Smooth muscle cell (in vitro differentiated cells): ENCODE measurements at regions not wholly inside any gene's neighbourhood (a gene's known extent, or its start where the extent isn't known, plus 50 kb on each side); places are given as distances from the start of the nearest gene placed in this dataset.

Experiments
- DNase-seq: peaks from one replicate; lab custom pipeline; 2025; ENCODE audit not compliant: unreplicated experiment; lab: John Stamatoyannopoulos, UW
- H2AFZ ChIP-seq: fragments of 200-600 bp; sonication (generic); 2 replicates; pipeline ENCODE4 v1.6.0; 2016; ENCODE audit warnings: antibody characterized with exemption, low read depth, mild to moderate bottlenecking
- H3F3A ChIP-seq: fragments of 200-600 bp; sonication (generic); 2 replicates; pipeline ENCODE4 v1.6.0; 2017; ENCODE audit warnings: antibody characterized with exemption, low read depth
- H3K27ac ChIP-seq: fragments of 200-600 bp; sonication (generic); 2 replicates; pipeline ENCODE4 v1.5.1; 2016; ENCODE audit warnings: low read depth, mild to moderate bottlenecking
- H3K27me3 ChIP-seq: fragments of 200-600 bp; sonication (generic); 2 replicates; pipeline ENCODE4 v1.6.1; 2016; ENCODE audit warnings: low read depth, mild to moderate bottlenecking
- H3K36me3 ChIP-seq: fragments of 200-600 bp; sonication (generic); 2 replicates; pipeline ENCODE4 v1.5.1; 2016; ENCODE audit warnings: low read depth
- H3K4me1 ChIP-seq: fragments of 200-600 bp; sonication (generic); 2 replicates; pipeline ENCODE4 v1.5.1; 2016; ENCODE audit warnings: low read depth
- H3K4me2 ChIP-seq: fragments of 200-600 bp; sonication (generic); 2 replicates; pipeline ENCODE4 v1.6.0; 2016; ENCODE audit warnings: mild to moderate bottlenecking
- H3K4me3 ChIP-seq: fragments of 200-600 bp; sonication (generic); 2 replicates; pipeline ENCODE4 v1.5.1; 2016; ENCODE audit warnings: mild to moderate bottlenecking
- H3K79me2 ChIP-seq: fragments of 200-600 bp; sonication (generic); 2 replicates; pipeline ENCODE4 v1.6.0; 2016; ENCODE audit warnings: low read depth, mild to moderate bottlenecking
- H3K9ac ChIP-seq: fragments of 200-600 bp; sonication (generic); 2 replicates; pipeline ENCODE4 v1.6.0; 2016; ENCODE audit warnings: low read depth
- H3K9me3 ChIP-seq: fragments of 200-600 bp; sonication (generic); replicated peaks from 2 replicates; pipeline ENCODE4 v1.5.1; 2016; ENCODE audit warnings: low read depth
- H4K20me1 ChIP-seq: fragments of 200-600 bp; sonication (generic); 2 replicates; pipeline ENCODE4 v1.6.0; 2016; ENCODE audit warnings: low read depth
- WGBS: methylation state at CpG from one replicate; pipeline ENCODE4 v1.1.7; 2016; ENCODE audit warnings: low lambda C conversion rate; 5-methylcytosine and 5-hydroxymethylcytosine counted together
- TF ChIP-seq, protein P1 (sequence below): fragments of 200-600 bp; sonication (generic); IDR thresholded peaks from 2 replicates; pipeline ENCODE4 v1.5.1; 2017; ENCODE audit warnings: borderline replicate concordance, mild to moderate bottlenecking, antibody characterized with exemption; ENCODE audit not compliant: insufficient read depth, poor library complexity, severe bottlenecking

DNA sequence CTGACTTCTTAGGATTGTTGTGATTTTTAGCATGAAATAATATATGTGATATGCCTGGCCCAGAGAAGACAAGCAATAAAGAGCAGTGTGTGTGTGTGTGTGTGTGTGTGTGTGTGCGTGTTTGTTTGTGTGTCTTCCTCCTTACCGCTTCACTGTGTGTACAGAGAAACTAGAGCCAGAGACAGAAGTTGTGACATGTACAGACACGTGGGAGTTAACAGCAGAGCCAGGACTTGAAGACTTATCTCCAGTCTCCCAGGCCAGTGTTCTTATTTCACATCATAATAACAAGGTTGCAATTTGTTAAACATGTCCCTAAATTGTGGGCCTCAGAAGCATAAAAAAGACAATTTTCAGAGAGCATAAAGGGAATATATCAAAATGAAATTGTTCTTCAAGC lies 192.0 kb upstream of the JUN start:
- no peaks in the 10 kb centered on the region for H3K27me3 ChIP-seq
- WGBS, result 29% methylated on average over 3 of the region's 3 CpGs
- peaks cover 4% of the 10 kb centered on the region for H3F3A ChIP-seq
- no peak overlapping the region for H3K4me2 ChIP-seq
- no peaks in the 10 kb centered on the region for H4K20me1 ChIP-seq
- no peaks in the 10 kb centered on the region for H3K79me2 ChIP-seq
- no peaks in the 10 kb centered on the region for H3K9me3 ChIP-seq
- no peak overlapping the region for H3K27ac ChIP-seq
- no peaks in the 10 kb centered on the region for H3K4me1 ChIP-seq
- TF ChIP-seq, protein P1, sequence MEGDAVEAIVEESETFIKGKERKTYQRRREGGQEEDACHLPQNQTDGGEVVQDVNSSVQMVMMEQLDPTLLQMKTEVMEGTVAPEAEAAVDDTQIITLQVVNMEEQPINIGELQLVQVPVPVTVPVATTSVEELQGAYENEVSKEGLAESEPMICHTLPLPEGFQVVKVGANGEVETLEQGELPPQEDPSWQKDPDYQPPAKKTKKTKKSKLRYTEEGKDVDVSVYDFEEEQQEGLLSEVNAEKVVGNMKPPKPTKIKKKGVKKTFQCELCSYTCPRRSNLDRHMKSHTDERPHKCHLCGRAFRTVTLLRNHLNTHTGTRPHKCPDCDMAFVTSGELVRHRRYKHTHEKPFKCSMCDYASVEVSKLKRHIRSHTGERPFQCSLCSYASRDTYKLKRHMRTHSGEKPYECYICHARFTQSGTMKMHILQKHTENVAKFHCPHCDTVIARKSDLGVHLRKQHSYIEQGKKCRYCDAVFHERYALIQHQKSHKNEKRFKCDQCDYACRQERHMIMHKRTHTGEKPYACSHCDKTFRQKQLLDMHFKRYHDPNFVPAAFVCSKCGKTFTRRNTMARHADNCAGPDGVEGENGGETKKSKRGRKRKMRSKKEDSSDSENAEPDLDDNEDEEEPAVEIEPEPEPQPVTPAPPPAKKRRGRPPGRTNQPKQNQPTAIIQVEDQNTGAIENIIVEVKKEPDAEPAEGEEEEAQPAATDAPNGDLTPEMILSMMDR, result no peak
- no peak overlapping the region for H3K4me3 ChIP-seq
- no peak overlapping the region for H2AFZ ChIP-seq
- no peaks in the 10 kb centered on the region for H3K36me3 ChIP-seq
- DNase-seq, result no peak
- H3K9ac ChIP-seq, result no peak overlapping the region

DNA sequence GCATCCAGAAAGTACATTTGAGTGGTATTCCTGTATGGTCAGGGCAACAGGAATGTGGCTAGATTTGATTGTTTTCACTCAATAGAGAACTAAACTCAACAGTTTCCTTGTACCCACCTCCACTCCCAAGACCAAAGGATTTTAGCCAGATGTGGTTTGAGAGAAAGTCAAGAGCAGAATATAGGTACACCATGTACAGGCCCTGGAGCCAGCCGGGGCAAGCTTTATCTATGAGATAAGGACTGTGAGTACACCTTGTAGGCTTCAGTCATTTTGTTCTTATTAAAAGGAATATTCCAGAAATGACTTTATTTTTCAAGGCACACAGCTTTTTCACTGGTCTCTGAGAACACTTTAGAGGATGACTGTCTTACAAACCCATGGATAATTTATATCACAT lies 192.4 kb upstream of the JUN start:
- DNase-seq, result no peak
- Histone ChIP-seq H4K20me1 (no peaks in the 10 kb centered on the region), H3K9me3 (no peaks in the 10 kb centered on the region), H3K9ac (no peak overlapping the region), H3K4me1 (no peaks in the 10 kb centered on the region), H3K27me3 (no peaks in the 10 kb centered on the region), H3K4me3 (no peak overlapping the region), H3F3A (peaks cover 4% of the 10 kb centered on the region), H3K36me3 (no peaks in the 10 kb centered on the region), H3K79me2 (no peaks in the 10 kb centered on the region), H3K27ac (no peak overlapping the region), H3K4me2 (no peak overlapping the region), H2AFZ (no peak overlapping the region)
- TF ChIP-seq, protein P1, result no peak
- WGBS, result 81% methylated on average over 1 of the region's 1 CpG

GRCh38 chr1:58977598-58977997 lies 193.8 kb upstream of the JUN start:
- no peak overlapping the region for H3K9ac ChIP-seq
- 87% methylated on average over 1 of the region's 1 CpG for WGBS
- no peaks in the 10 kb centered on the region for H3K9me3 ChIP-seq
- H3F3A ChIP-seq, result peaks cover 4% of the 10 kb centered on the region
- H3K4me1 ChIP-seq, result no peaks in the 10 kb centered on the region
- H4K20me1 ChIP-seq, result no peaks in the 10 kb centered on the region
- no peaks in the 10 kb centered on the region for H3K36me3 ChIP-seq
- H3K79me2 ChIP-seq, result no peaks in the 10 kb centered on the region
- no peak overlapping the region for H3K4me3 ChIP-seq
- DNase-seq, result no peak
- H2AFZ ChIP-seq, result no peak overlapping the region
- no peak overlapping the region for H3K4me2 ChIP-seq
- no peaks in the 10 kb centered on the region for H3K27me3 ChIP-seq
- H3K27ac ChIP-seq, result no peak overlapping the region
- TF ChIP-seq, protein P1, result no peak

GRCh38 chr1:58978096-58978495 lies 194.2 kb upstream of the JUN start:
- Histone ChIP-seq H3K27me3 (no peaks in the 10 kb centered on the region), H3K4me2 (no peak overlapping the region), H3K27ac (no peak overlapping the region), H3K9me3 (no peaks in the 10 kb centered on the region), H3F3A (peaks cover 4% of the 10 kb centered on the region), H2AFZ (no peak overlapping the region), H3K9ac (no peak overlapping the region), H3K79me2 (no peaks in the 10 kb centered on the region), H3K4me3 (no peak overlapping the region), H3K36me3 (no peaks in the 10 kb centered on the region), H4K20me1 (no peaks in the 10 kb centered on the region), H3K4me1 (no peaks in the 10 kb centered on the region)
- WGBS, result 83% methylated on average over 2 of the region's 2 CpGs
- TF ChIP-seq, protein P1, result no peak
- no peak for DNase-seq
